SK-N-SH (cell line): ENCODE measurements at regions not wholly inside any gene's neighbourhood (a gene's known extent, or its start where the extent isn't known, plus 50 kb on each side); places are given as distances from the start of the nearest gene placed in this dataset.

Experiments
- CTCF ChIA-PET: fragments of 300-600, 350-600 bp; formaldehyde crosslinking; extraction: SDS; loops from one replicate; lab custom pipeline; 2021; lab: Yijun Ruan, JAX
- POLR2A ChIA-PET: fragments of 350-600 bp; sonication (Branson Sonifier 250); formaldehyde crosslinking; extraction: SDS; loops from one replicate; lab custom pipeline; 2020; ENCODE audit warnings: antibody characterized with exemption, inconsistent platforms; lab: Yijun Ruan, JAX
- DNase-seq: peaks from one replicate; pipeline ENCODE4 v3.0.0; 2012
- H2AFZ ChIP-seq: fragments of 200-600 bp; sonication (generic); 2 replicates; pipeline ENCODE4 v1.8.1; 2016; ENCODE audit warnings: antibody characterized with exemption, mild to moderate bottlenecking, low read depth
- H3F3A ChIP-seq: fragments of 200-600 bp; sonication (generic); replicated peaks from 2 replicates; pipeline ENCODE3; 2016; ENCODE audit warnings: antibody characterized with exemption, mild to moderate bottlenecking; ENCODE audit not compliant: insufficient read depth
- H3K27ac ChIP-seq, 2 experiments: fragments of 200-500 bp in 1 of 2; fragments of 200-600 bp in 1 of 2; sonication (Bioruptor generic) in 1 of 2; sonication (generic), shearing (Covaris generic) in 1 of 2; 2 replicates each; pipeline versions ENCODE4 v1.5.1 to v1.6.1; 2014 to 2016; ENCODE audit warnings: low read depth in 2 of 2, inconsistent platforms in 1 of 2, low read length in 1 of 2, mild to moderate bottlenecking in 1 of 2, mixed read lengths in 1 of 2
- H3K27me3 ChIP-seq: fragments of 200-600 bp; sonication (generic), shearing (Covaris generic); 2 replicates; pipeline ENCODE4 v1.6.1; 2016; ENCODE audit warnings: mixed run types; ENCODE audit not compliant: insufficient read depth
- H3K36me3 ChIP-seq, 2 experiments: fragments of 200-500 bp in 1 of 2; fragments of 200-600 bp in 1 of 2; sonication (Bioruptor generic) in 1 of 2; sonication (generic) in 1 of 2; replicated peaks in 1 of 2; 2 replicates each; pipeline versions ENCODE3 to v1.5.1; 2014 to 2016; ENCODE audit warnings: low read length in 1 of 2, mild to moderate bottlenecking in 1 of 2; ENCODE audit not compliant: insufficient read depth in 2 of 2, control insufficient read depth in 1 of 2
- H3K4me1 ChIP-seq, 2 experiments: fragments of 200-500 bp in 1 of 2; fragments of 200-600 bp in 1 of 2; sonication (Bioruptor generic) in 1 of 2; sonication (generic), shearing (Covaris generic) in 1 of 2; 2 replicates each; pipeline versions ENCODE4 v1.5.1 to v1.6.1; 2014 to 2016; ENCODE audit warnings: low read depth in 1 of 2, low read length in 1 of 2, mixed run types in 1 of 2; ENCODE audit not compliant: insufficient read depth in 2 of 2, control insufficient read depth in 1 of 2
- H3K4me2 ChIP-seq: fragments of 200-600 bp; sonication (generic), shearing (Covaris generic); 2 replicates; pipeline ENCODE4 v1.6.1; 2017; ENCODE audit warnings: mixed run types
- H3K4me3 ChIP-seq, 2 experiments: fragments of 200-500 bp in 1 of 2; fragments of 200-600 bp in 1 of 2; sonication (Bioruptor generic) in 1 of 2; sonication (generic), shearing (Covaris generic) in 1 of 2; 2 replicates each; pipeline versions ENCODE4 v1.5.1 to v1.8.1; 2014 to 2016; ENCODE audit warnings: low read depth in 2 of 2, inconsistent platforms in 1 of 2, low read length in 1 of 2, mild to moderate bottlenecking in 1 of 2, mixed read lengths in 1 of 2, moderate library complexity in 1 of 2
- H3K79me2 ChIP-seq: fragments of 200-600 bp; sonication (generic); 2 replicates; pipeline ENCODE4 v1.8.1; 2017; ENCODE audit warnings: mild to moderate bottlenecking; ENCODE audit not compliant: insufficient read depth
- H3K9ac ChIP-seq: fragments of 200-600 bp; sonication (generic); 2 replicates; pipeline ENCODE4 v1.6.1; 2017; ENCODE audit warnings: mixed run types
- H3K9me2 ChIP-seq: fragments of 200-600 bp; sonication (generic); 2 replicates; pipeline ENCODE4 v1.6.1; 2017; ENCODE audit warnings: mixed run types
- H3K9me3 ChIP-seq: fragments of 200-600 bp; sonication (generic); 2 replicates; pipeline ENCODE4 v1.6.1; 2017; ENCODE audit warnings: mixed run types, mild to moderate bottlenecking, moderate library complexity
- H4K20me1 ChIP-seq: fragments of 200-600 bp; sonication (generic); 2 replicates; pipeline ENCODE4 v1.6.1; 2017; ENCODE audit warnings: mild to moderate bottlenecking, mixed run types; ENCODE audit not compliant: insufficient read depth
- CHD2 ChIP-seq: fragments of 150-350 bp; IDR thresholded peaks from 2 replicates; pipeline ENCODE4 v1.6.1; 2018; ENCODE audit warnings: low read length; ENCODE audit not compliant: partially characterized antibody
- ELF1 ChIP-seq: IDR thresholded peaks from 2 replicates; pipeline ENCODE4 v1.4.0; 2012
- EP300 ChIP-seq, 2 experiments: IDR thresholded peaks; 2 replicates each; pipeline versions ENCODE4 v1.4.0 to v1.6.1; 2012; ENCODE audit warnings: borderline replicate concordance in 1 of 2, low read depth in 1 of 2, low read length in 1 of 2
- EZH2phosphoT487 ChIP-seq: fragments of 200-600 bp; sonication (generic); IDR thresholded peaks from 2 replicates; pipeline ENCODE4 v1.6.1; 2017; ENCODE audit warnings: low read depth, mixed run types, mild to moderate bottlenecking, antibody characterized with exemption, moderate library complexity, borderline replicate concordance
- FOXM1 ChIP-seq: IDR thresholded peaks from 2 replicates; pipeline ENCODE4 v1.4.0; 2012; ENCODE audit warnings: low read depth, mild to moderate bottlenecking
- GATA2 ChIP-seq: sonication (generic); formaldehyde crosslinking; IDR thresholded peaks from 2 replicates; pipeline ENCODE4 v1.5.0; 2020; ENCODE audit warnings: mild to moderate bottlenecking, missing genetic modification reagents
- IRF3 ChIP-seq: fragments of 150-350 bp; IDR thresholded peaks from 2 replicates; pipeline ENCODE4 v1.6.1; 2016; ENCODE audit warnings: mild to moderate bottlenecking, low read depth, low read length
- JUND ChIP-seq: IDR thresholded peaks from 2 replicates; pipeline ENCODE4 v1.4.0; 2012
- MEF2A ChIP-seq: IDR thresholded peaks from 2 replicates; pipeline ENCODE4 v1.4.0; 2012; ENCODE audit warnings: low read depth, borderline replicate concordance
- NFIC ChIP-seq: IDR thresholded peaks from 2 replicates; pipeline ENCODE4 v1.4.0; 2012; ENCODE audit warnings: borderline replicate concordance
- RAD21 ChIP-seq: IDR thresholded peaks from 2 replicates; pipeline ENCODE4 v1.6.1; 2012; ENCODE audit warnings: mild to moderate bottlenecking, low read length
- RFX5 ChIP-seq: IDR thresholded peaks from 2 replicates; pipeline ENCODE4 v1.6.1; 2012; ENCODE audit warnings: mild to moderate bottlenecking, improper control_type of control experiment, low read length
- SIN3A ChIP-seq: IDR thresholded peaks from 2 replicates; pipeline ENCODE4 v1.6.1; 2012; ENCODE audit warnings: low read depth, mild to moderate bottlenecking, low read length, moderate library complexity, borderline replicate concordance
- TCF12 ChIP-seq: IDR thresholded peaks from 2 replicates; pipeline ENCODE4 v1.4.0; 2012
- USF1 ChIP-seq: IDR thresholded peaks from 2 replicates; pipeline ENCODE4 v1.4.0; 2012; ENCODE audit warnings: low read depth, borderline replicate concordance
- YY1 ChIP-seq: IDR thresholded peaks from 2 replicates; pipeline ENCODE4 v1.4.0; 2012; ENCODE audit warnings: low read depth, mild to moderate bottlenecking
- WGBS: methylation state at CpG from one replicate; pipeline ENCODE4 v1.1.6; 2017; ENCODE audit warnings: low lambda C conversion rate; 5-methylcytosine and 5-hydroxymethylcytosine counted together
- TF ChIP-seq, protein P1 (sequence below): fragments of 200-600 bp; sonication (generic); IDR thresholded peaks from 2 replicates; pipeline ENCODE4 v1.6.1; 2017; ENCODE audit warnings: antibody characterized with exemption, mild to moderate bottlenecking, moderate library complexity
- TF ChIP-seq, protein P2 (sequence below): fragments of 150-350 bp; IDR thresholded peaks from 2 replicates; pipeline ENCODE4 v1.6.1; 2017; ENCODE audit warnings: antibody characterized with exemption, low read length, low read depth, borderline replicate concordance
- TF ChIP-seq, protein P3 (sequence below): IDR thresholded peaks from 2 replicates; pipeline ENCODE4; 2012

DNA sequence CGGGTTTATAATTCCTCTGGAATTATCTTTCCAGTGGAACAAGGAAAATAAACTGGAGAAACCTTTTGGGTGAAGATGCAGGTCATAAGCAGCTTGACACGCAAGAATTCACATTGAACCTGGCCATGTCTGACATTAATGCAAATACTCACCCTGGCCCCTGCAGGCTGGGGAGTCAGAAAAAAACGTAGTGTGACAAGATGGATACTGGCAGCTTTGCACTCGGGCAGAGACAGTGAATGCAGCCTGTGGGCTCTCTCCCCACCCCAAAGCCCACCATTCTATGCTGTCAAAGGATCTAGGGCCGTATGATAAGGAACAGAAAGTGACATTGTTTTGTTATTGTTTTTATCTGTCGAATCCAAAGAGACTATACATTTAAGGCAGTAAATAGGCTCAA, 223.1 kb downstream of the RBM43 start:
- 77% methylated on average over 6 of the region's 6 CpGs for WGBS
- POLR2A ChIA-PET, result no interaction called here
- Histone ChIP-seq H3K9me2 (no peaks in the 10 kb centered on the region), H3K4me2 (no peak overlapping the region), H3K4me1 (peaks cover 0 to under 1% of the 10 kb centered on the region in 2 experiments; a peak in 3 of 4 replicates), H4K20me1 (no peaks in the 10 kb centered on the region), H3K79me2 (no peaks in the 10 kb centered on the region), H3K4me3 (no peak overlapping the region), H3K36me3 (no peaks in the 10 kb centered on the region), H3K27ac (no peak overlapping the region), H3K27me3 (no peaks in the 10 kb centered on the region), H3K9me3 (no peaks in the 10 kb centered on the region), H2AFZ (no peak overlapping the region), H3K9ac (no peak overlapping the region), H3F3A (no peaks in the 10 kb centered on the region)
- DNase-seq, result no peak
- TF ChIP-seq, protein P1, sequence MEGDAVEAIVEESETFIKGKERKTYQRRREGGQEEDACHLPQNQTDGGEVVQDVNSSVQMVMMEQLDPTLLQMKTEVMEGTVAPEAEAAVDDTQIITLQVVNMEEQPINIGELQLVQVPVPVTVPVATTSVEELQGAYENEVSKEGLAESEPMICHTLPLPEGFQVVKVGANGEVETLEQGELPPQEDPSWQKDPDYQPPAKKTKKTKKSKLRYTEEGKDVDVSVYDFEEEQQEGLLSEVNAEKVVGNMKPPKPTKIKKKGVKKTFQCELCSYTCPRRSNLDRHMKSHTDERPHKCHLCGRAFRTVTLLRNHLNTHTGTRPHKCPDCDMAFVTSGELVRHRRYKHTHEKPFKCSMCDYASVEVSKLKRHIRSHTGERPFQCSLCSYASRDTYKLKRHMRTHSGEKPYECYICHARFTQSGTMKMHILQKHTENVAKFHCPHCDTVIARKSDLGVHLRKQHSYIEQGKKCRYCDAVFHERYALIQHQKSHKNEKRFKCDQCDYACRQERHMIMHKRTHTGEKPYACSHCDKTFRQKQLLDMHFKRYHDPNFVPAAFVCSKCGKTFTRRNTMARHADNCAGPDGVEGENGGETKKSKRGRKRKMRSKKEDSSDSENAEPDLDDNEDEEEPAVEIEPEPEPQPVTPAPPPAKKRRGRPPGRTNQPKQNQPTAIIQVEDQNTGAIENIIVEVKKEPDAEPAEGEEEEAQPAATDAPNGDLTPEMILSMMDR, result no peak
- TF ChIP-seq EZH2phosphoT487 (no peak), SIN3A (no peak), FOXM1 (no peak), TCF12 (no peak), RAD21 (no peak), ELF1 (no peak), YY1 (no peak), EP300 (IDR thresholded peaks at IDR 0.05; ENCODE audit: borderline replicate concordance in 1 of 2, low read depth in 1 of 2, low read length in 1 of 2) (no peak), GATA2 (CRISPR knock-in tag) (no peak), CHD2 (no peak), JUND (no peak), NFIC (no peak), RFX5 (no peak), MEF2A (no peak), USF1 (no peak), IRF3 (no peak)
- TF ChIP-seq, protein P2, sequence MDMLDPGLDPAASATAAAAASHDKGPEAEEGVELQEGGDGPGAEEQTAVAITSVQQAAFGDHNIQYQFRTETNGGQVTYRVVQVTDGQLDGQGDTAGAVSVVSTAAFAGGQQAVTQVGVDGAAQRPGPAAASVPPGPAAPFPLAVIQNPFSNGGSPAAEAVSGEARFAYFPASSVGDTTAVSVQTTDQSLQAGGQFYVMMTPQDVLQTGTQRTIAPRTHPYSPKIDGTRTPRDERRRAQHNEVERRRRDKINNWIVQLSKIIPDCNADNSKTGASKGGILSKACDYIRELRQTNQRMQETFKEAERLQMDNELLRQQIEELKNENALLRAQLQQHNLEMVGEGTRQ, result no peak
- TF ChIP-seq, protein P3, sequence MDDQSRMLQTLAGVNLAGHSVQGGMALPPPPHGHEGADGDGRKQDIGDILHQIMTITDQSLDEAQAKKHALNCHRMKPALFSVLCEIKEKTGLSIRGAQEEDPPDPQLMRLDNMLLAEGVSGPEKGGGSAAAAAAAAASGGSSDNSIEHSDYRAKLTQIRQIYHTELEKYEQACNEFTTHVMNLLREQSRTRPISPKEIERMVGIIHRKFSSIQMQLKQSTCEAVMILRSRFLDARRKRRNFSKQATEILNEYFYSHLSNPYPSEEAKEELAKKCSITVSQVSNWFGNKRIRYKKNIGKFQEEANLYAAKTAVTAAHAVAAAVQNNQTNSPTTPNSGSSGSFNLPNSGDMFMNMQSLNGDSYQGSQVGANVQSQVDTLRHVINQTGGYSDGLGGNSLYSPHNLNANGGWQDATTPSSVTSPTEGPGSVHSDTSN, result no peak
- CTCF ChIA-PET, result no interaction called here
